IMR-90 (cell line): ENCODE measurements at regions not wholly inside any gene's neighbourhood (a gene's known extent, or its start where the extent isn't known, plus 50 kb on each side); places are given as distances from the start of the nearest gene placed in this dataset.

Source experiments
- ATAC-seq: fragments of 200-7000 bp; cut with Tn5 transposase; 2 replicates; pipeline ENCODE4 v1.9.1; 2020; ENCODE audit warnings: low read depth, mild to moderate bottlenecking, moderate library complexity
- BruUV-seq: library from RNA; stranded (reverse); fragments of 400-500 nt; replicated peaks from 2 replicates; lab custom pipeline; 2021; lab: Mats Ljungman, UMichigan
- CTCF ChIA-PET: fragments of 300-600 bp; formaldehyde crosslinking; extraction: SDS; loops from one replicate; lab custom pipeline; 2021; ENCODE audit warnings: antibody characterized with exemption; lab: Yijun Ruan, JAX
- POLR2A ChIA-PET: fragments of 300-600 bp; sonication (Branson Sonifier 250); formaldehyde crosslinking; loops from one replicate; lab custom pipeline; 2022; ENCODE audit warnings: antibody characterized with exemption; ENCODE audit not compliant: unreplicated experiment; lab: Charles Lee
- DNase-seq: peaks from one replicate; pipeline ENCODE4 v3.0.0; 2013
- H2AFZ ChIP-seq: replicated peaks from 2 replicates; pipeline ENCODE3; 2013; ENCODE audit warnings: low read length, mild to moderate bottlenecking; ENCODE audit not compliant: poor library complexity
- H2AK5ac ChIP-seq: 2 replicates; pipeline ENCODE4 v1.6.1; 2013; ENCODE audit warnings: low read depth, low read length, inconsistent platforms
- H2AK9ac ChIP-seq: replicated peaks from 2 replicates; pipeline ENCODE3; 2013; ENCODE audit warnings: mild to moderate bottlenecking, low read depth, low read length, moderate library complexity; ENCODE audit not compliant: poor library complexity
- H2BK120ac ChIP-seq: 2 replicates; pipeline ENCODE4 v1.6.1; 2013; ENCODE audit warnings: low read depth, low read length, inconsistent platforms
- H2BK15ac ChIP-seq: 3 replicates; pipeline ENCODE4 v1.6.1; 2013; ENCODE audit warnings: low read depth, low read length, inconsistent platforms
- H2BK20ac ChIP-seq: 2 replicates; pipeline ENCODE4 v1.6.1; 2013; ENCODE audit warnings: low read depth, mild to moderate bottlenecking, inconsistent platforms, low read length, moderate library complexity
- H2BK5ac ChIP-seq: 2 replicates; pipeline ENCODE4 v1.6.1; 2013; ENCODE audit warnings: mild to moderate bottlenecking, low read depth, low read length, inconsistent platforms; ENCODE audit not compliant: poor library complexity, severe bottlenecking
- H3K14ac ChIP-seq: replicated peaks from 2 replicates; pipeline ENCODE4 v1.6.1; 2013; ENCODE audit warnings: low read depth, low read length, inconsistent platforms
- H3K18ac ChIP-seq: 2 replicates; pipeline ENCODE4 v1.6.1; 2013; ENCODE audit warnings: low read depth, low read length, control low read depth
- H3K23ac ChIP-seq: 2 replicates; pipeline ENCODE4 v1.6.1; 2013; ENCODE audit warnings: low read depth, low read length, inconsistent platforms
- H3K27ac ChIP-seq: 2 replicates; pipeline ENCODE4 v1.5.1; 2013; ENCODE audit warnings: mild to moderate bottlenecking, control low read depth, low read length; ENCODE audit not compliant: insufficient read depth
- H3K27me3 ChIP-seq: 2 replicates; pipeline ENCODE4 v1.6.1; 2013; ENCODE audit warnings: low read length; ENCODE audit not compliant: control insufficient read depth, insufficient read depth
- H3K36me3 ChIP-seq: 2 replicates; pipeline ENCODE4 v1.6.1; 2013; ENCODE audit warnings: low read length, mixed read lengths; ENCODE audit not compliant: control insufficient read depth, insufficient read depth
- H3K4ac ChIP-seq: 2 replicates; pipeline ENCODE4 v1.6.1; 2013; ENCODE audit warnings: low read depth, low read length, inconsistent platforms
- H3K4me1 ChIP-seq: 2 replicates; pipeline ENCODE4 v1.6.1; 2013; ENCODE audit warnings: low read length, mixed read lengths; ENCODE audit not compliant: control insufficient read depth, insufficient read depth
- H3K4me2 ChIP-seq: 2 replicates; pipeline ENCODE4 v1.6.1; 2013; ENCODE audit warnings: low read depth, mild to moderate bottlenecking, control low read depth, low read length, moderate library complexity
- H3K4me3 ChIP-seq: 2 replicates; pipeline ENCODE4 v1.5.1; 2013; ENCODE audit warnings: low read depth, mild to moderate bottlenecking, control low read depth, low read length, moderate library complexity; ENCODE audit not compliant: insufficient read depth
- H3K56ac ChIP-seq: 2 replicates; pipeline ENCODE4 v1.6.1; 2013; ENCODE audit warnings: low read length, inconsistent platforms; ENCODE audit not compliant: insufficient read depth; ENCODE audit errors: extremely low read depth
- H3K79me1 ChIP-seq, 2 experiments: 2 replicates each; pipeline ENCODE4 v1.6.1; 2013; ENCODE audit warnings: low read length in 2 of 2, inconsistent platforms in 1 of 2, low read depth in 1 of 2
- H3K9ac ChIP-seq: 2 replicates; pipeline ENCODE4 v1.6.1; 2013; ENCODE audit warnings: low read depth, low read length, control low read depth
- H3K9me1 ChIP-seq: 2 replicates; pipeline ENCODE4 v1.6.1; 2013; ENCODE audit warnings: low read length, inconsistent platforms; ENCODE audit not compliant: insufficient read depth
- H3K9me3 ChIP-seq: 2 replicates; pipeline ENCODE4 v1.6.1; 2013; ENCODE audit warnings: low read length; ENCODE audit not compliant: control insufficient read depth, insufficient read depth
- H4K20me1 ChIP-seq: 2 replicates; pipeline ENCODE4 v1.6.1; 2013; ENCODE audit warnings: low read length, inconsistent platforms; ENCODE audit not compliant: insufficient read depth
- H4K5ac ChIP-seq: 2 replicates; pipeline ENCODE4 v1.6.1; 2013; ENCODE audit warnings: mild to moderate bottlenecking, low read depth, low read length, control low read depth
- H4K8ac ChIP-seq, 2 experiments: 2 replicates each; pipeline ENCODE4 v1.6.1; 2013; ENCODE audit warnings: low read depth in 2 of 2, low read length in 2 of 2, control low read depth in 1 of 2, inconsistent platforms in 1 of 2
- H4K91ac ChIP-seq: 2 replicates; pipeline ENCODE4 v1.6.1; 2013; ENCODE audit warnings: low read depth, low read length, inconsistent platforms; ENCODE audit not compliant: insufficient read depth
- RAD21 ChIP-seq: IDR thresholded peaks from 2 replicates; pipeline ENCODE4 v1.6.1; 2012; ENCODE audit warnings: low read length, improper control_type of control experiment
- WGBS, 2 experiments: methylation state at CpG; one replicate each; pipeline versions ENCODE4 v1.1.5 to v1.1.7; 2013; ENCODE audit warnings: missing lambda C conversion rate in 2 of 2; ENCODE audit not compliant: insufficient read length in 1 of 2; ENCODE audit errors: extremely low coverage in 2 of 2; 5-methylcytosine and 5-hydroxymethylcytosine counted together
- dilution Hi-C: fragments of 300-500 bp; cut with HindIII; formaldehyde crosslinking; loops from one replicate; pipeline ENCODE4 v1.14.3; 2018; ENCODE audit warnings: low sequenced_read_pairs; ENCODE audit not compliant: unreplicated experiment
- in situ Hi-C: fragments of 300-500 bp; cut with MboI; formaldehyde crosslinking; loops from 3 replicates; pipeline ENCODE4 v1.14.3; 2019; ENCODE audit warnings: low sequenced_read_pairs, inconsistent platforms, mixed read lengths
- intact Hi-C: fragments of 100-400 bp; cut with micrococcal nuclease; formaldehyde crosslinking; loops from 2 replicates; pipeline ENCODE4 v1.10.0; 2022

DNA sequence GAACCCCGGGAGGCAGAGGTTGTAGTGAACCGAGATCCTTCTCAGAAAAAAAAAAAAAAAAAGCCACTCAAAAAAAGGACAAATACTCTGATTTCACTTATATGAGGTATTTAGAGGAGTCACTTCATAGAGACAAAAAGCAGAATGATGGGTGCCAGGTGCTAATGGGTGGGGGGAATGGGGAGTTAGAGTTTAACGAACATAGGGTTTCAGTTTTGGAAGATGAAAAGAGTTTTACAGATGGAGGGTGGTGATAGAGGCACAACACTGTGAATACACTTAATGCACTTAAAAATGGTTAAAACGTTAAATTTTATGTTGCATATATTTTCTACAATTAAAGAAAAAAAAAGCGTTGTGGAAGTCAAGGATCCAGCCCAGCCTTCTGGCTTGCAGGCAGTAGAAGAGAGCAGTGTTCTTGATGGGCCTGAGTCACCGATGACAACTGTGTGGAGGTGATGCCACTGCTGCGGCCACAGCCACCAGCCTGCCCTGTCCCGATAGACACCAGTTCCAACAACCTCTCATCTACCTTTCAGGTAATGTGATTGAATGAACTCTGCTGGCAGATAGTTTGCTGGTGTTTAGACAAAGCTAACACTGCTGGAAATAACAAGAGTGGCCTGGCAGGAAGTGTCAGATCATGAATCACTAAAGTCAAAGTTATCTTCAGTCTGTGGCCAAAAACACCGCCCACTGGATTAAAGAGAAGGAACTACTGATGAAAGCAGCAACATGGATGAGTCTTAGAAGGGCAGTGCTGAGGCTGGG, 49.9 kb upstream of the COX10 start:
- Histone ChIP-seq H4K20me1 (no peaks in the 10 kb centered on the region), H3K56ac (no peak overlapping the region), H2AFZ (no peak overlapping the region), H3K27me3 (no peaks in the 10 kb centered on the region), H2BK15ac (no peak overlapping the region), H2AK5ac (no peak overlapping the region), H2BK5ac (no peak overlapping the region), H3K36me3 (no peaks in the 10 kb centered on the region), H3K4ac (no peak overlapping the region), H2BK20ac (no peak overlapping the region), H3K4me3 (no peak overlapping the region), H3K27ac (no peak overlapping the region), H4K91ac (no peak overlapping the region), H2AK9ac (no peak overlapping the region), H3K9me1 (peaks cover 2% of the 10 kb centered on the region; the same call in 1 of the 2 replicates), H4K8ac (no peak overlapping the region), H3K79me1 (no peaks in the 10 kb centered on the region), H2BK120ac (no peak overlapping the region), H3K23ac (no peak overlapping the region), H3K9me3 (no peaks in the 10 kb centered on the region), H3K14ac (no peak overlapping the region), H3K9ac (no peak overlapping the region), H3K4me1 (peaks cover 2% of the 10 kb centered on the region), H3K4me2 (peak overlapping the region; percentile 2; the same call in 1 of the 2 replicates), H3K18ac (no peak overlapping the region), H4K5ac (no peak overlapping the region)
- ATAC-seq: peak; percentile 70
- POLR2A ChIA-PET: no interaction called here
- no TSS peak for BruUV-seq
- dilution Hi-C loops: no loop called here
- in situ Hi-C loops: no loop called here
- no peak for TF ChIP-seq RAD21
- 20% methylated on average over 1 of the region's 9 CpGs; no CpG with 5 or more reads in 1 of the 2 experiments for WGBS, 2 experiments
- intact Hi-C loops: no loop called here
- DNase-seq: peak; percentile 57
- CTCF ChIA-PET: no interaction called here
